ENCODE measurements at regions not wholly inside any gene's neighbourhood (a gene's known extent, or its start where the extent isn't known, plus 50 kb on each side); places are given as distances from the start of the nearest gene placed in this dataset.
"Not testable (repeated sequence)": the region's sequence is repeated elsewhere in the genome, so short reads cannot be mapped to it uniquely, and the experiment has no call there.

- DNase-seq = not testable (repeated sequence)
Measured at GRCh38 chr14:105713160-105713559, 186.8 kb downstream of the TMEM121 start.

DNA sequence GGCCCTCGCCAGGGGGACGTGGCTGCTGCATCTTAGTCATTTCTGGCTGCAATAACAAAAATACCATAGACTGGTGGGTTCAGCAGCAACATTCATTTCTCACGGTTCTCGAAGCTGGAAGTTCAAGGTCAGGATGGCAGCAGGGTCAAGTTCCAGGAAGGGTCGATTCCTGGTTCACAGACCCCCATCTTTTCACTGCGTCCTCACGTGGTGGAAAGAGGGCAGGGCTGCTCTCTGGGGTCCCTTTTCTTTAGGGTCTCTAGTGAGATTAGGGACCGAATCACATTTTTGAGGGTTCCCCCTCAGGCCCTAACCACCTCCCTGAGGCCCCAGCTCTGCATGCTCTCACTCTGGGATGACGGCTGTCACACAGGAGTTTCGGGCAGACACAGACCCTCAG lies 187.5 kb downstream of the TMEM121 start:
- not testable (repeated sequence) for DNase-seq

GRCh38 chr14:105718787-105719186 lies 192.4 kb downstream of the TMEM121 start:
- not testable (repeated sequence) for DNase-seq

DNA sequence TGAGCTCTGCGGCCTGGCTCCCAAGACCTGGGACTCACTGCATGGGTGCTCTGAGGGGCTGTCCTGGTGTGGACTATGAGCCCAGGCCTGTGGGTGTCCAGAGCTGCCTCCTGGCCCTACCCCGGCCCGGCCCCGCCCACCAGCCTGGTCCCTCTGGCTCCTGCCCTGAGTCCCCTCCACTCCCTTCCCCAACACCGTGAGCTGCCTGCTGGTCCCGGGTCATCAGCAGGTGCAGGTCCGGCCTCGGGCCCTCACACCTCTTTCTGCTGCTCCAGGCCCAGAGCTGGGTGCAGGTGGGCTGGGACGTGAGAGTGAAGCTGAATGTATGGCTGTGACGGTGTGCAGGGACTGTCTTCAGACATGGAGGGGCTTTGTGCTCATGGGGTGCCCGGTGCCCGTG lies 193.7 kb downstream of the TMEM121 start:
- not testable (repeated sequence) for DNase-seq

- not testable (repeated sequence) for DNase-seq
Measured at GRCh38 chr14:105720852-105721601, 194.6 kb downstream of the TMEM121 start.

DNA sequence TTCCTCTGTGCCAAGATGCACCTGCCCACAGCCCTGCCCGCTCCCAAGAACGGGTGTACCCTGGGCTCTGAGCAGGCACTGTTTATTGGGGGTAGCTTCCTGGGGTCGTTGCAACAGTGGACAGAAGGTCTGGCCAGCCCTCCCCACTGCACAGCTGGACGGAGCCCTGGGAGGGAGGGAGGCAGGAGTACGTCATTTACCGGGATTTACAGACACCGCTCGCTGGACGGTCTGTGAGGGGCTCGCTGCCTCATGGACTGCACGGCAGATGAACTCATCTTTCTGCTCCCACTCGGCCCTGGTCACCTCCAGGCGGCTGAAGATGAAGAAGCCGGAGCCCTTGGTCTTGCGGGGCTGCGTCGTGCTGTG lies 195.2 kb downstream of the TMEM121 start:
- DNase-seq = not testable (repeated sequence)

DNA sequence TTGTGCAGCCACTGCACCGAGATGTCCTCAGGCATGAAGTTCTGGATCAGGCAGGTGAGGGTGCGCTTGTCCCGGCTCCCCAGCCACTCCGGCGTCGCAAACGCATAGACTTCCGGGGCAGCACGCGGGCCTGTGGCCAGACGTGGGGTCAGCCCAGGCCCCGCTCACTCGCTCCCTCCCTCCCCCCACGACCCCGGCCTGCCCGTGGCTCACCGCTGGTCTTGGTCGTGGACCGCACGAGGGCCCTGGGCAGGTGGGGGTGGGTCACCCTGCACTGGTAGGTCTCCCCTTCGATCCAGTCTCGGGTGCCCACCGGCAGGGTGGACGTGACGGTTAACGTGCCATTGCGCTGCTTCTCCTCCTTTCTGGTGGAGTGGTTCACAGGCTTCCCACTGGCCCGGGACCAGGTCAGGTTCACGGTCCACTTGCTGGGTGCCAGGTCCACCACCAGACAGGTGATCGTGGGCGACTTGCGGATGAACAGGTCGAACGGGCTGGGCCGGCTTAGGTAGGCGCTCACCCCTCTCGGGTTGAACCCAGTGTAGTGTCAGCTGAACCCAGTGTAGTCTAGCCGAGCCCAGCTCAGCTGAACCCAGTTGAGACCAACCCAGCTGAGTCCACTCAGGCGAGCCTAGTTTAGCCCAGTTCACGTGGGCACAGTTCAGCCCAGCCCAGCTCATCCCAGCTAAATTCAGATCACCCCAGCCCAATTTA lies 195.8 kb downstream of the TMEM121 start:
- not testable (repeated sequence) for DNase-seq

DNA sequence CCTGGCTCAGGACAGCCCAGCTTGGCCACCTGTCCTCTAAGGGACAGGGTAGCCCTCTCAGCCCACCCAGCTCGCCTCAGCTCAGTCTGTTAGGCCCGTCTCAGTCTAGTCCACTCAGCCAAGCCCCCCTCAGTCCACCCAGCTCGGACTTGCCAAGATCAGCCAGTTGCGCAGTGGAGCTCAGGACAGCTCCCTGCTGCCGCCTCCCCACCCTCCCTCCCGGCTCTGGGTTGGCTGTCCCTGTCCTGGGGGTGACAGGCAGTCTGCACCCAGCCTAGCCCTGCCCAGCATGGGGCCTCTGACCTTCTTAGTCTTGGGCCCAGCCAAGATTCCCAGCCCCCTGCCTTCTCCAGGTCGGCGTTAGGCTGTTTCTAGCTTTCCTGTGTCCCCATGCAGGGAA lies 196.9 kb downstream of the TMEM121 start:
- not testable (repeated sequence) for DNase-seq

DNA sequence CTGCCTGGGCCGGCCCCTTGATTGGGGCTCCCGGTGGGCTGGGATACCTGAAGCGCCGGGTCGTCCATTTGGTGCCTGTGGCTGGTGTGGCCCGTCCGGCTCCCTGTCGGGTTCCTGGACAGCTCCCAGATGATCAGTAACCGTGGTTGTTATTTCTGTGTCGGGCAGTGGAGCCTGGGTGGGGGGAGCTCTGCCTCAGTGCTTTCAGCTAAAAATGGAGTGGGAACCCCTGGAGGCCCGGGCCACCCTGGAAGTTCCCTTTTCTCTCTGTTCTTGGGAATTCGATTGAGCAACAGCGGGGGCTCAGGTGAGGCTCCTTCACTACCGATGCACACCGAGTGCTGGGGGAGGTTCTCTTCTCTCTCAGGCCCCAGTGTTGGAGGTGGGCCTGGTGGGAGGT lies 197.4 kb downstream of the TMEM121 start:
- DNase-seq = not testable (repeated sequence)

GRCh38 chr14:105729825-105730368 lies 203.5 kb downstream of the TMEM121 start:
- not testable (repeated sequence) for DNase-seq

DNA sequence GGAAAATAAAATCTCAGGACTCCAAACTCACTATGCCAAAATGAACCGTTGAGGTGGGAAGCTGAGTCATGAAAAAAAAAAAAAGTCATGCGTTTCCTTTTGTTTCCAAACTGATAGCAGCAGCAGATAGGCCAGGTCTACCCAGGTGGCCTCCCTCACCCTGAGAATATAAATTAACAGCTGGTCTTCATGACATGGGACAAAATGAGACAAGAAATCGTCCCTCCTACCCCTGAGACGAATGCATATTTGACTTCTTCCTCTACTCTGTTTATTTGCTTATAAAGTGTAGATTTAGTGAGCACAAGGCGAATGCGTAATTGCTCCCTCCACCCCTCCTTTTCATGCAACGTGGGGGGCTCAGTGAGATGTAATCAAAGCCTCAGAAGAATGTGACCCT lies 204.3 kb downstream of the TMEM121 start:
- not testable (repeated sequence) for DNase-seq

- DNase-seq = not testable (repeated sequence)
Measured at GRCh38 chr14:105731221-105731985, 205.0 kb downstream of the TMEM121 start.

DNA sequence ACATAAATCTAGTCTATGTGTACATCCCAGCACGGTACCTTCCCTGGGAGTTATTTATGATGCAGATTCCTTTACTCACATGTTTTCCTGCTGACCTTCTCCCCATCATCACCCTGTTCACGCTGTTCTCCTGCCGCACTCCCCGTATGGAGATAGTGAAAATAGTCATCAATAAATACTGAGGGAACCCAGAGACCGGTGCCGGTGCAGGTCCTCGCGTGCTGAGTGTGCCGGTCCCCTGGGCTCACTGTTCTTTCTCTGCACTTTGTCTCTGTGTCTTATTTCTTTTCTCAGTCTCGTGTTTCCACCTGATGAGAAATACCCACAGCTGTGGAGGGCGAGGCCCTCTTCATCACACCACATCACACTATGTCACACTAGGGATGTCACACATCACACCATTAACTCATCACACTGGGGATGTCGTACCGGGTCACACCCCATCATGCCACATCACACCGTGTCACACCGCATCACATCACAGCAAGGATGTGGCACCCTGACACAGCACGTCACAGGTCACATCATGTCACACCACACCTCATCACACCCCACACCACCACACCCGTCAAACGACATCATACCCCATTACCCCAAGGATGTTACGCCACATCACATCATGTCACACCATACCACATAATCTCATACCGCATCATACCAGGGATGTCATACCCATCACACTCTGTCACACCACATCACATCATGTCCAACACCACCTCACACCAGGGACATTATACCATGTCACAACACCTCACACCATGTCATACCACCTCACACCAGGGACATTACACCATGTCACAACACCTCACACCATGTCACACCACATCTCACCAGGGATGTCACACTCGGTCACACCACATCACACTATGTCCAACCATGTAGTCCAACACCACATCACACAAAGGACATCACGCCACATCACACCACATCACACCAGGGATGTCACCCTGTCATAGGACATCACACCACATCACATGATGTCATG lies 207.0 kb downstream of the TMEM121 start:
- no peak for DNase-seq

- not testable (repeated sequence) for DNase-seq
Measured at GRCh38 chr14:105734241-105734640, 207.9 kb downstream of the TMEM121 start.

DNA sequence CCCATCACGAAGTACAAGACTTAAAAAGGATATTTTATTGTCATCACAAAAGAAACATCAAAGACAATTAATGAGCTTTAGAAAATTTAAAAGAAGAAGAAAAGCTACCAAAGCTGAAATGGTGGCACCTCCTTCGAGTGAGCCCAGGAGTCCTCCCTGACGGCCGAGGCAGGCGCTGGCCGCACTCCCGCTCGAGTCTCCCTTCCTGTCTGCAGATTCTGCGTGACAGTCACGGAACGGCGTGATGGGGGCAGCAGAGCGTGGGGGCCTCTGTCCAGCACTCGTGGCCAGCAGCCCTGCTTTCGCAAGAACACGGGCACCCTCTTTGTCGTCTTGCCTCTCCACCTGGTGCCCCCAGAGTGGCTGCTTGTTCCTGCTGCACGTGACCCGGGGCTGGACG lies 209.9 kb downstream of the TMEM121 start:
- DNase-seq = not testable (repeated sequence)

- DNase-seq = no peak
Measured at GRCh38 chr14:105737504-105738246, 211.3 kb downstream of the TMEM121 start.

DNA sequence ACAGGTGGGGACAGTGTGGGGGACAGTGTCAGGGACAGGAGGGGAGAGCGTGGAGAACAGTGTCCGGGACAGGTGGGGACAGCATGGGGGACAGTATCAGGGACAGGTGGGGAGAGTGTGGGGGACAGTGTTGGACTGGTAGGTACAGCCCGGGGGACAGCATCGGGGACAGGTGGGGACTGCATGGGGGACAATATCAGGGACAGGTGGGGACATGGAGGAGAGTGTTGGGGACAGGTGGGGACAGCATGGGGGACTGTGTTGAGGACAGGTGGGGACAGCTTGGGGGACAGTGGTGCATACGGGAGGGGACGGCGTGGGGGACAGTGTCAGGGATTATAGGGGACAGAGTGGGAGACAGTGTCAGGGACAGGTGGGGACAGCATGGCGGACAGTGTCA lies 212.3 kb downstream of the TMEM121 start:
- DNase-seq = no peak

GRCh38 chr14:105739331-105740102 lies 213.1 kb downstream of the TMEM121 start:
- DNase-seq = no peak

GRCh38 chr14:105740272-105740671 lies 213.9 kb downstream of the TMEM121 start:
- DNase-seq = not testable (repeated sequence)

DNA sequence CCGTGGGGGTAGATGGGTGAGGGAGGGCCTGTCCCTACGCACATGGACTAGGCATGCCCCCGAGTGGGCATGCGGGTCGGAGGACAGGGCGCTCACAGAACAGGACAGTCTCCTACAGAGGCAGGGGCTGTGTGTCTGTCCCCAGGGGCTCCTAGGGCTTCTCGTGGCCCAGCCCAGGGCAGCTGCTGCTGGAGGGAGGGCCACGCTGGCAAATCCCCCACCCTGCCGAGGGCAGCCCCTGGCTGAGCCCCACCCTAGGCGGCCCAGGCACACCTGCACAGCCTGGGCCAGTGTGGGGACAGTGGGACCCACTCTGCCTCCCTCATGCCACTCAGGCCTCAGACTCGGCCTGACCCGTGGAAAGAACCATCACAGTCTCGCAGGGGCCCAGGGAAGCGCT lies 214.6 kb downstream of the TMEM121 start:
- not testable (repeated sequence) for DNase-seq
